Astrocyte (in vitro differentiated cells and primary cell): ENCODE measurements at regions not wholly inside any gene's neighbourhood (a gene's known extent, or its start where the extent isn't known, plus 50 kb on each side); places are given as distances from the start of the nearest gene placed in this dataset.

Source experiments
- DNase-seq: peaks from one replicate; pipeline ENCODE4 v3.0.0-alpha.2; 2010; ENCODE audit warnings: low read depth
- FAIRE-seq: peaks from 2 replicates; lab custom pipeline; 2011; peaks lifted over from hg19 to GRCh38; lab: Jason Lieb, UNC
- H2AFZ ChIP-seq: 2 replicates; pipeline ENCODE4 v1.6.0; 2012; ENCODE audit warnings: low read depth, low read length, inconsistent platforms
- H3K27ac ChIP-seq: 2 replicates; pipeline ENCODE4 v1.5.1; 2011; ENCODE audit warnings: low read depth, low read length, inconsistent platforms
- H3K27me3 ChIP-seq: 2 replicates; pipeline ENCODE4 v1.6.0; 2011; ENCODE audit warnings: low read length, inconsistent platforms; ENCODE audit not compliant: insufficient read depth
- H3K36me3 ChIP-seq: 2 replicates; pipeline ENCODE4 v1.5.1; 2011; ENCODE audit warnings: low read length, inconsistent platforms; ENCODE audit not compliant: insufficient read depth
- H3K4me1 ChIP-seq: 2 replicates; pipeline ENCODE4 v1.5.1; 2011; ENCODE audit warnings: low read length, inconsistent platforms; ENCODE audit not compliant: insufficient read depth
- H3K4me2 ChIP-seq: 2 replicates; pipeline ENCODE4 v1.6.0; 2012; ENCODE audit warnings: low read length, inconsistent platforms
- H3K4me3 ChIP-seq: 2 replicates; pipeline ENCODE4 v1.5.1; 2011; ENCODE audit warnings: low read depth, mild to moderate bottlenecking, low read length, inconsistent platforms; ENCODE audit not compliant: insufficient read depth
- H3K79me2 ChIP-seq: 2 replicates; pipeline ENCODE4 v1.6.0; 2012; ENCODE audit warnings: mild to moderate bottlenecking, low read length, inconsistent platforms; ENCODE audit not compliant: insufficient read depth
- H3K9ac ChIP-seq: 2 replicates; pipeline ENCODE4 v1.6.0; 2012; ENCODE audit warnings: mild to moderate bottlenecking, low read length, inconsistent platforms
- H3K9me3 ChIP-seq: 2 replicates; pipeline ENCODE4 v1.5.1; 2012; ENCODE audit warnings: low read depth, mild to moderate bottlenecking, low read length, inconsistent platforms; ENCODE audit not compliant: insufficient read depth
- H4K20me1 ChIP-seq: 2 replicates; pipeline ENCODE4 v1.6.0; 2012; ENCODE audit warnings: low read length, inconsistent platforms; ENCODE audit not compliant: insufficient read depth
- H3K27ac Mint-ChIP-seq: one replicate; pipeline ENCODE4 v1.8.0; 2021; ENCODE audit warnings: mild to moderate bottlenecking, mixed read lengths; ENCODE audit not compliant: unreplicated experiment
- H3K27me3 Mint-ChIP-seq: one replicate; pipeline ENCODE4 v1.8.0; 2021; ENCODE audit warnings: low read depth, mixed read lengths; ENCODE audit not compliant: unreplicated experiment
- H3K36me3 Mint-ChIP-seq: one replicate; pipeline ENCODE4 v1.8.0; 2021; ENCODE audit warnings: low read depth, mixed read lengths; ENCODE audit not compliant: unreplicated experiment
- H3K4me1 Mint-ChIP-seq: one replicate; pipeline ENCODE4 v1.8.0; 2021; ENCODE audit warnings: low read depth, mixed read lengths; ENCODE audit not compliant: unreplicated experiment
- H3K4me3 Mint-ChIP-seq: one replicate; pipeline ENCODE4 v1.8.0; 2021; ENCODE audit warnings: mild to moderate bottlenecking, moderate library complexity, mixed read lengths; ENCODE audit not compliant: unreplicated experiment
- H3K9me3 Mint-ChIP-seq: one replicate; pipeline ENCODE4 v1.8.0; 2021; ENCODE audit warnings: mild to moderate bottlenecking, mixed read lengths; ENCODE audit not compliant: unreplicated experiment
- CTCF ChIP-seq: IDR thresholded peaks from 2 replicates; pipeline ENCODE4 v1.5.1; 2011; ENCODE audit warnings: low read depth, mild to moderate bottlenecking, inconsistent platforms, low read length, moderate library complexity; ENCODE audit not compliant: insufficient read depth
- EZH2 ChIP-seq: IDR thresholded peaks from 2 replicates; pipeline ENCODE4 v1.6.1; 2012; ENCODE audit warnings: mild to moderate bottlenecking, low read length, inconsistent platforms; ENCODE audit not compliant: insufficient read depth

- Histone ChIP-seq H3K4me1 (no peaks in the 10 kb centered on the region), H3K9ac (no peak overlapping the region), H2AFZ (no peak overlapping the region), H3K27ac (no peak overlapping the region), H4K20me1 (no peaks in the 10 kb centered on the region), H3K27me3 (no peaks in the 10 kb centered on the region), H3K4me3 (no peak overlapping the region), H3K36me3 (no peaks in the 10 kb centered on the region), H3K4me2 (no peak overlapping the region), H3K9me3 (no peaks in the 10 kb centered on the region), H3K79me2 (no peaks in the 10 kb centered on the region)
- H3K4me1 Mint-ChIP-seq: no peaks in the 10 kb centered on the region
- no peaks in the 10 kb centered on the region for H3K27me3 Mint-ChIP-seq
- DNase-seq (no peak), FAIRE-seq (no peak)
- H3K36me3 Mint-ChIP-seq: no peaks in the 10 kb centered on the region
- no peak overlapping the region for H3K4me3 Mint-ChIP-seq
- no peak overlapping the region for H3K27ac Mint-ChIP-seq
- H3K9me3 Mint-ChIP-seq: no peaks in the 10 kb centered on the region
- TF ChIP-seq EZH2 (no peak), CTCF (no peak)
These were observed 842.7 kb upstream of the SLC10A2 start for GRCh38 chr13:103908911-103909310.

GRCh38 chr13:103908274-103908673 is 842.1 kb upstream of the SLC10A2 start:
- Histone ChIP-seq H3K9me3 (no peaks in the 10 kb centered on the region), H3K4me2 (no peak overlapping the region), H3K4me1 (no peaks in the 10 kb centered on the region), H4K20me1 (no peaks in the 10 kb centered on the region), H2AFZ (no peak overlapping the region), H3K27me3 (no peaks in the 10 kb centered on the region), H3K4me3 (no peak overlapping the region), H3K27ac (no peak overlapping the region), H3K9ac (no peak overlapping the region), H3K79me2 (no peaks in the 10 kb centered on the region), H3K36me3 (no peaks in the 10 kb centered on the region)
- Mint-ChIP-seq H3K36me3 (no peaks in the 10 kb centered on the region), H3K4me1 (no peaks in the 10 kb centered on the region), H3K27ac (no peak overlapping the region), H3K9me3 (no peaks in the 10 kb centered on the region), H3K27me3 (no peaks in the 10 kb centered on the region), H3K4me3 (no peak overlapping the region)
- no peak for FAIRE-seq
- DNase-seq: no peak
- TF ChIP-seq EZH2 (no peak), CTCF (no peak)

GRCh38 chr13:103903790-103904189 is 837.6 kb upstream of the SLC10A2 start:
- no peaks in the 10 kb centered on the region for H3K4me1 ChIP-seq
- no peaks in the 10 kb centered on the region for H3K36me3 ChIP-seq
- no peaks in the 10 kb centered on the region for H3K27me3 ChIP-seq
- H3K27ac ChIP-seq: no peak overlapping the region
- no peaks in the 10 kb centered on the region for H3K9me3 Mint-ChIP-seq
- H3K27me3 Mint-ChIP-seq: no peaks in the 10 kb centered on the region
- H3K79me2 ChIP-seq: no peaks in the 10 kb centered on the region
- H3K9ac ChIP-seq: no peak overlapping the region
- no peaks in the 10 kb centered on the region for H3K36me3 Mint-ChIP-seq
- TF ChIP-seq EZH2 (no peak), CTCF (no peak)
- no peak overlapping the region for H3K4me3 Mint-ChIP-seq
- no peaks in the 10 kb centered on the region for H3K4me1 Mint-ChIP-seq
- H3K9me3 ChIP-seq: no peaks in the 10 kb centered on the region
- H3K4me3 ChIP-seq: no peak overlapping the region
- FAIRE-seq (no peak), DNase-seq (no peak)
- H3K27ac Mint-ChIP-seq: no peak overlapping the region
- H4K20me1 ChIP-seq: no peaks in the 10 kb centered on the region
- H3K4me2 ChIP-seq: no peak overlapping the region
- no peak overlapping the region for H2AFZ ChIP-seq
